Osteoblast (primary cell): ENCODE measurements at regions not wholly inside any gene's neighbourhood (a gene's known extent, or its start where the extent isn't known, plus 50 kb on each side); places are given as distances from the start of the nearest gene placed in this dataset.
"Not testable (repeated sequence)": the region's sequence is repeated elsewhere in the genome, so short reads cannot be mapped to it uniquely, and the experiment has no call there.

Source experiments
- DNase-seq: peaks from one replicate; pipeline ENCODE4 v3.0.0; 2011; ENCODE audit warnings: low spot score, mixed read lengths; ENCODE audit not compliant: insufficient read length; ENCODE audit errors: missing footprints
- H2AFZ ChIP-seq: 2 replicates; pipeline ENCODE4 v1.6.0; 2011; ENCODE audit warnings: mild to moderate bottlenecking, low read length
- H3K27ac ChIP-seq: 2 replicates; pipeline ENCODE4 v1.5.1; 2011; ENCODE audit warnings: mild to moderate bottlenecking, low read depth, low read length, moderate library complexity
- H3K27me3 ChIP-seq: 2 replicates; pipeline ENCODE4 v1.6.0; 2012; ENCODE audit warnings: mild to moderate bottlenecking, control low read depth, inconsistent platforms, low read length, moderate library complexity; ENCODE audit not compliant: insufficient read depth
- H3K36me3 ChIP-seq: 2 replicates; pipeline ENCODE4 v1.5.1; 2011; ENCODE audit warnings: mild to moderate bottlenecking, low read length, control low read depth, moderate library complexity; ENCODE audit not compliant: insufficient read depth
- H3K4me1 ChIP-seq: 2 replicates; pipeline ENCODE4 v1.5.1; 2011; ENCODE audit warnings: mild to moderate bottlenecking, low read length, control low read depth, moderate library complexity; ENCODE audit not compliant: insufficient read depth
- H3K4me2 ChIP-seq: 2 replicates; pipeline ENCODE4 v1.6.0; 2011; ENCODE audit warnings: mild to moderate bottlenecking, low read length; ENCODE audit not compliant: insufficient read depth
- H3K4me3 ChIP-seq: fragments of 200-600 bp; sonication (generic); 3 replicates; pipeline ENCODE4 v1.5.1; 2012; ENCODE audit warnings: mild to moderate bottlenecking, low read length, inconsistent platforms; ENCODE audit not compliant: insufficient read depth
- H3K79me2 ChIP-seq: 2 replicates; pipeline ENCODE4 v1.6.0; 2012; ENCODE audit warnings: mild to moderate bottlenecking, low read length, control low read depth, inconsistent platforms; ENCODE audit not compliant: insufficient read depth
- H3K9me3 ChIP-seq: 2 replicates; pipeline ENCODE4 v1.5.1; 2011; ENCODE audit warnings: low read depth, low read length, control low read depth
- H4K20me1 ChIP-seq: 2 replicates; pipeline ENCODE4 v1.6.0; 2012; ENCODE audit warnings: mild to moderate bottlenecking, low read length, control low read depth; ENCODE audit not compliant: insufficient read depth
- TF ChIP-seq, protein P1 (sequence below): IDR thresholded peaks from 2 replicates; pipeline ENCODE4 v1.5.1; 2011; ENCODE audit warnings: mild to moderate bottlenecking, low read depth, low read length, moderate library complexity; ENCODE audit errors: extremely low read depth

GRCh38 chr3:137572931-137573330 is 191.2 kb upstream of the SOX14 start:
- no peaks in the 10 kb centered on the region for H3K36me3 ChIP-seq
- no peaks in the 10 kb centered on the region for H3K4me1 ChIP-seq
- DNase-seq: no peak
- no peaks in the 10 kb centered on the region for H3K27me3 ChIP-seq
- no peak overlapping the region for H2AFZ ChIP-seq
- H3K27ac ChIP-seq: no peak overlapping the region
- H3K4me2 ChIP-seq: no peak overlapping the region
- H3K9me3 ChIP-seq: no peaks in the 10 kb centered on the region
- TF ChIP-seq, protein P1, sequence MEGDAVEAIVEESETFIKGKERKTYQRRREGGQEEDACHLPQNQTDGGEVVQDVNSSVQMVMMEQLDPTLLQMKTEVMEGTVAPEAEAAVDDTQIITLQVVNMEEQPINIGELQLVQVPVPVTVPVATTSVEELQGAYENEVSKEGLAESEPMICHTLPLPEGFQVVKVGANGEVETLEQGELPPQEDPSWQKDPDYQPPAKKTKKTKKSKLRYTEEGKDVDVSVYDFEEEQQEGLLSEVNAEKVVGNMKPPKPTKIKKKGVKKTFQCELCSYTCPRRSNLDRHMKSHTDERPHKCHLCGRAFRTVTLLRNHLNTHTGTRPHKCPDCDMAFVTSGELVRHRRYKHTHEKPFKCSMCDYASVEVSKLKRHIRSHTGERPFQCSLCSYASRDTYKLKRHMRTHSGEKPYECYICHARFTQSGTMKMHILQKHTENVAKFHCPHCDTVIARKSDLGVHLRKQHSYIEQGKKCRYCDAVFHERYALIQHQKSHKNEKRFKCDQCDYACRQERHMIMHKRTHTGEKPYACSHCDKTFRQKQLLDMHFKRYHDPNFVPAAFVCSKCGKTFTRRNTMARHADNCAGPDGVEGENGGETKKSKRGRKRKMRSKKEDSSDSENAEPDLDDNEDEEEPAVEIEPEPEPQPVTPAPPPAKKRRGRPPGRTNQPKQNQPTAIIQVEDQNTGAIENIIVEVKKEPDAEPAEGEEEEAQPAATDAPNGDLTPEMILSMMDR: no peak
- H3K79me2 ChIP-seq: no peaks in the 10 kb centered on the region
- H4K20me1 ChIP-seq: no peaks in the 10 kb centered on the region
- H3K4me3 ChIP-seq: no peak overlapping the region

- Histone ChIP-seq H3K27me3 (no peaks in the 10 kb centered on the region), H2AFZ (no peak overlapping the region), H3K4me2 (no peak overlapping the region), H3K9me3 (no peaks in the 10 kb centered on the region), H3K4me1 (no peaks in the 10 kb centered on the region), H3K4me3 (no peak overlapping the region), H4K20me1 (no peaks in the 10 kb centered on the region), H3K79me2 (no peaks in the 10 kb centered on the region), H3K27ac (no peak overlapping the region), H3K36me3 (no peaks in the 10 kb centered on the region)
- TF ChIP-seq, protein P1: no peak
- DNase-seq: no peak
These were observed 181.6 kb upstream of the SOX14 start for GRCh38 chr3:137582484-137582883.

DNA sequence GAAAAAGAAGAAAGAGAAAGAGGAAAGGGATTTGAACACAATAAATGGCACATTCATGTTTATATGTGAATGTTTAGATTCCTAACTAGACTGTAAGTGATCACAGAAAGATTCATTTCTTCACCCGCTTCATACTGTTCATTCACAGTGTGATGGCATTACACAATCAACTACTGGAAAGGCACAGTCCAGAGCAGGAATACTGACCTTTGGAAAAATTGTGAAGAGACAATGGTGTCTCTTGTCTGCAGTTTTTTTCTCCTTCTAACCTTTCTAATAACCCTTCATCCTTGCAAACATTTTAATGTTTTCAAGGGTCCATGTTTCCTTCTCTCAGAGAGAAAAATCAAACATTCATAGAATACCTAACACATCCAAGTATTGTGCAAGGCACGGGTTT is 180.9 kb upstream of the SOX14 start:
- no peak overlapping the region for H3K27ac ChIP-seq
- H3K4me3 ChIP-seq: no peak overlapping the region
- H3K9me3 ChIP-seq: no peaks in the 10 kb centered on the region
- TF ChIP-seq, protein P1: no peak
- H3K4me1 ChIP-seq: no peaks in the 10 kb centered on the region
- no peak overlapping the region for H3K4me2 ChIP-seq
- H2AFZ ChIP-seq: no peak overlapping the region
- no peak for DNase-seq
- H3K79me2 ChIP-seq: no peaks in the 10 kb centered on the region
- H4K20me1 ChIP-seq: no peaks in the 10 kb centered on the region
- no peaks in the 10 kb centered on the region for H3K27me3 ChIP-seq
- H3K36me3 ChIP-seq: no peaks in the 10 kb centered on the region

- Histone ChIP-seq H2AFZ (no peak overlapping the region), H3K4me3 (no peak overlapping the region), H3K4me1 (no peaks in the 10 kb centered on the region), H4K20me1 (no peaks in the 10 kb centered on the region), H3K4me2 (no peak overlapping the region), H3K27me3 (no peaks in the 10 kb centered on the region), H3K9me3 (no peaks in the 10 kb centered on the region), H3K36me3 (no peaks in the 10 kb centered on the region), H3K27ac (no peak overlapping the region), H3K79me2 (no peaks in the 10 kb centered on the region)
- no peak for DNase-seq
- TF ChIP-seq, protein P1: no peak
These were observed 175.2 kb upstream of the SOX14 start for GRCh38 chr3:137588871-137589270.

- not testable (repeated sequence) for H3K4me2 ChIP-seq, H3K4me1 ChIP-seq, H4K20me1 ChIP-seq, H2AFZ ChIP-seq, H3K4me3 ChIP-seq, DNase-seq, H3K79me2 ChIP-seq, H3K27ac ChIP-seq, H3K9me3 ChIP-seq, H3K36me3 ChIP-seq, H3K27me3 ChIP-seq
These were observed 168.7 kb upstream of the SOX14 start for GRCh38 chr3:137595415-137595814.
